HTR-8/SVneo (cell line): ENCODE measurements at regions not wholly inside any gene's neighbourhood (a gene's known extent, or its start where the extent isn't known, plus 50 kb on each side); places are given as distances from the start of the nearest gene placed in this dataset.
A peak's percentile ranks its signal among the peaks of the same experiment; 100 is the strongest.
"Not testable (repeated sequence)": the region's sequence is repeated elsewhere in the genome, so short reads cannot be mapped to it uniquely, and the experiment has no call there.

Experiments
- DNase-seq: peaks from one replicate; pipeline ENCODE4 v3.0.0; 2011; ENCODE audit warnings: low spot score, mixed read lengths; ENCODE audit not compliant: insufficient read length
- FAIRE-seq: peaks from 2 replicates; lab custom pipeline; 2011; peaks lifted over from hg19 to GRCh38; lab: Jason Lieb, UNC

DNA sequence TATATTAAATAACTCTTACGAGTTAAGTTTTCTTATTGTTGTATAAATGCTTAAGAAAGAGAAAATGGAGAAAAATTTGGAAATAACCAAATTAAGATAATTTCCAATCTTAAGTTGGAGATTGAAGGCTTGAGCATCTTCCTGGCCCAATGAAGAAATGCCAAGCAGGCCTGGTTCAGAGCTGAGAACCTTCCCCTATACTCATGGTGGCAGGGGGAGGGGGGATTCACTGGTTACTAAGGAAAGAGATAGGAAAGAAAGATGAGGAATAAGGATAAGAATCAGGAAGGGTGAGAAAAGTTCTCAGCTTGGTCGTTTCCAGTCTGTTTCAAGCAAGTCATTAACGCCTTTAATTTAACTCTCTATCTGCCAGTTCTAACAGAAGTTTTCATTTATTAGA lies 166.2 kb downstream of the AVL9 start:
- DNase-seq (no peak), FAIRE-seq (no peak)

DNA sequence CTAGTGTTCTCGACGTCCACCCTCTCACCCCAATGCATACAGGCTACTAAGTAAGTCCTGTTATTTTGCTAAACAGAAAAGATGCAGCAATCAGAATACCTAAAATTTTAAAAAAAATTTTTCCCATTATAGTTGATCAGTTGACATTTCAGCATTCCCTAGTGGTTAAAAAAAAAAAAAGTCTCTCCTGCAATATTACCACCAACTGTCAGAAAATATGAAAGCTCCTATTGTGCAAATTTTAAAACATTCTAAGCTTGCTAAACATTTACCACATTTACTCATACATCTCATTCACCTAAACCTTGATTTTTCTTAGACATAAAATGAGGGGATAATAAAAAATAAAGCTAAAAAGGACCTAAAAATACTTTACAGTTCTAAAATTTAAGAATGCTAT lies 165.6 kb downstream of the AVL9 start:
- DNase-seq (no peak), FAIRE-seq (no peak)

DNA sequence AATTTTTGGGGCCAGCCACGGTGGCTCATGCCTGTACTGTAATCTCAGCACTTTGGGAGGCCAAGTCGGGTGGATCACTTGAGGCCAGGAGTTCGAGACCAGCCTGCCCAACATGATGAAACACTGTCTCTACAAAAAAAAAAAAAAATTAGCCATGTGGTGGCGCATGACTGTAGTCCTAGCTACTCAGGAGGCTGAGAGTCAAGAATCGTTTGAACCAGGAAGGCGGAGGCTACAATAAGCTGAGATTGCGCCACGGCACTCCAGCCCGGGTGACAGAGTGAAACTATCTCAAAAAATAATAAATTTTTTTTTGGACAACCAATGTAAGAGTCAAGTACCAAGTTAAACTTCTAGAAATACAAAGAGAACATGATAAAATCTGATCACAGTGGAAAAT lies 164.6 kb downstream of the AVL9 start:
- DNase-seq (no peak), FAIRE-seq (no peak)

DNA sequence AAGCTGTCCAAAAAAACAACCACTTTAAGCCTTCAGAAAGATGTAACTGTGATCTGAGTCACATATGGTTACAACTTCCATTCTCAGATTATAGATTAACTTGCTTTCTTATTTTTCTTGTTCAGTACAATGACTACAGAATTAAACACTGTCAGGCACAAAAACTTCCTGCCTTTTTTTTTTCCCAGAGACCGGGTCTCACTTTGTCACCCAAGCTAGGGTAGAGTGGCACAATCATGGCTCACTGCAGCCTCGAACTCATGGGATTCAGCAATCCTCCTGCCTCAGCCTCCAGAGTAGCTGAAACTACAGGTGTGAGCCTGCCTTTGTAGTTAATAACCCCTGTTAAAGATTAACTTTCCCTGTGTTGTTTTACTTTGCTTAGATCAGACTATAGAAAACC lies 163.2 kb downstream of the AVL9 start:
- no peak for DNase-seq
- no peak for FAIRE-seq

DNA sequence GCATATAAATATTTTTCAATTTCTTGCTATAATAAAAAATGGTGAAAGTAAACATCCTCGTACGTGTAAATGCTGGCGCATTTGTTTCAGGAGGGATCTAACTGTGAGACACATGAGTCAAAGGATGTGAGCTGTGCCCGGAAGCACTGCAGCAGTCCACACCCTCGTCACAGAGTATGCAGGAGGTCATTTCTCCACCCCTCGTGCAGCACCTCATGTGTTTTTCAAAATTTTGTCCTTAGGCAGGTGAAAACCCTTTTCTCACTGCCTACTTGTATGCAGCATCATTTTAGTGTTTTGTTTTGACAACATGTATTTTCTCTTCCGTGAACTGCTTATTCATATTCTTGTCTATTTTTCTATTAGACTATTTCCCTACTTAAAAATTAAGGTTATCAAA lies 162.7 kb downstream of the AVL9 start:
- FAIRE-seq: no peak
- DNase-seq: peak; percentile 14

DNA sequence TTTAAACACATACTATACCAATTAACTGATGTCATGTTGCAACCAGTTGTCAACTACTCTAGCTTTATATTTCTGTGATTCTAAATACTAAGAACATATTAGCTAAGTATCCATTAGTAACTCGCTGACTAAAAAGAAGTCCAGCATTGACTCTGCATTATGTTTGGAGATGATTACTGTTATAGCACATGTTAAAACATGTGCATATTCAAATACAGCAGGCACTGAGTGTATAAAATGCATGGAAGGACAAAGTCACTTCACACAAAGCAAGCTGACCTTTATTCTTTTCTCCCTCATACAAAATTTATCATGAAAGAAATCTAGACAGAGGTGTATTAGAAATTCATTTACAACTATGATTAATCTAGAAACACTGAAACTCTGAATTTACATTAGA lies 159.3 kb downstream of the AVL9 start:
- not testable (repeated sequence) for FAIRE-seq, DNase-seq

DNA sequence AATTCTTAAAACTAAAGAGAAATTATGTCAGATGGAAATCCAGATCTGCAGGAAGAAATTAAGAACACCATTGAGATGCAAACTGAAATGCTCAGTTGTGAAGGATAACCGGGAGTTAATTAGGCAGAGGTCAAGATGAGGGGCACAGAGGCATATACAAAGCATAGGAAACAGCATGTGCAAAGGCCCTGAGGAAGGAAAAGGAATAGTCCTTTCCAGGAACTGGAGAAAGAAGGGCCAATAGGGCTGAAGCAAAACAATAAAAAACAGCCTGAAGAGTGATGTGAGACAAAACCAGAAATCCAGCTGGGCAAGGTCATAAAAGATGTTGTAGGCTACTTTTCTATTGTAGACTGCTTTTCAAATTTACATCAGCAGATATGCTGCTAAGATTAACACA lies 155.1 kb downstream of the AVL9 start:
- not testable (repeated sequence) for FAIRE-seq, DNase-seq

DNA sequence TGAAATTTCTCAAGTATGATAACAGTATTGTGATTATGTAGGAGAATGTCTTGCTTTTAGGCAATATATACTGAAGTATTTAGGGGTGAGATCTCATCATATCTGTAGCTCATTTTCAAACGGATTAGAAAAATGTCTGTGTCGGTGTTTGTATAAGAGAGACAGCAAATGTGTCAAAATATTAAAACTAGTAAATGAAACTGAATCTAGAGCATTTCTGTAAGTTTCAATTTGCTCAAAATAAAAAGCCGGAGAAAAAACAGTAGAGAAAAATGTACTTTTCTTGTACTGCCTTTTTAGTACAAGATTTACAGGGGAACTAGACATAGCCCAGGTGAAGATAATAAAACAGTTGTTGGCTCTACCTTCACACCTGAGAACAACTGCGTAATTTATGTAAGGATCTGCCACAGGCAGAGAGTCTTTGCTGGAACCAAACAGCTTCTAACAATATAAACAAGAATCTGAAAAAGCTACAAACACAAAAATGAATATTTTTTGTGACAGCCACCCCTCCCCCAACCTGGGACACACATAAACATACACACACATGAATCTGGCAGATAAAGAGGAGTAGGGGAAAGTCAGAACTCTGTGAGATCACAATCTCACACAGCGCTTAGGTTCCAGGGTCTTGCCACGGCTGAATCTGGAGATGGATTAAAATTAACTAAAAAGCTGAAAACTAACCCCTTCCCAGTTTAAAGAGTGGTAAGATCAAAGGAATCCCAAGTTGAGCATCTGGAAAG lies 153.3 kb downstream of the AVL9 start:
- no peak for FAIRE-seq
- DNase-seq: no peak

DNA sequence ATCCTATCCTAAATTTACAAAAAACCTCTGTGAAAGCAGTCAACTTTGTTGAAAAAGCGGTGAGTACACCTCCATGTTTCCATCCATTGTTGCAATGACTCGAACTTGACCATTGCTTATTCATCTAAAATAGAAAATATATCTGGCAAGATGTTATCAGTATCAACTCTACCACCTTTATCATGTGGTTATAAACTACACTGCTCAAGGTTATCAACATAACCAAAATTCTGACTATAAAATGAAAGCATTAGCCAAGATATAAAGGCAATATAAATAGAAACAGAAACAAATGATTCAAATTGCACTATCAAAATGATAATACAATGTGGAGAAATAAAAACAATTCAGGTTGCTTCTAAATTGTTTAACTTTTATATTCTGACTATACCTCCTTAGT lies 150.0 kb downstream of the AVL9 start:
- DNase-seq, FAIRE-seq: not testable (repeated sequence)

DNA sequence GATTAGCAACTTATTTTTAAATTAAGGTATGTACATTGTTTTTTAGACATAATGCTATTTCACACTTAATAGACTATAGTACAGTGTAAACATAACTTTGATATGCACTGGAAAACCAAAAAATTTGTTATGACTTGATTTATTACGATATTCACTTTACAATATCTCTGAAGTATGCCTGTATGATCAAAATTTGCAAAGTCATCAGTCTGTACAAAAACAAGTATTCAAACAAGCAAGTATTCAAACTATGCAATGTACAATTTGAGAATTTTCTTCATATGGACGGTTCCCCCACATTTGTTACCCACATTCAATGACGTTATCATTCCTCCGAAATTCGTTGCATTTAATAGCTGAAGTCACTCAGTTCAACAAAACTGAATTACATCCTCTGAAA lies 147.9 kb downstream of the AVL9 start:
- no peak for DNase-seq
- no peak for FAIRE-seq

DNA sequence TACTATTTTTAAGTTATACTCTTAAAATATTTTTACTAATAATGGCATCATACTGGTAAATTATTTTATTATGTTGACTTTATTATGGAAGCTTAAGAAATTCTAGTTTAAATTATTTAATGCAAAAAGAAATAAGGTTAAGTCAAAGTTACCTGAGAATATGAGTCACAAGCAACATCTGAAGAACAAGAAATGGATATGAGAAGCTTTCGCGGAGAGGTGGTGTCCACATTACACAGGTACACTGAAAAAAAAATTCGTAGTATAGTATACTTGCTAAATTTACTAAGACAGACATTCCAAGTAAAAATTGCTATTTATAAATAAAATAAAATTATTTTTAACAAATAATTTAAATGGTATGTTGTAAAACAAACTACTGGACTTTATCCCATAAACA lies 143.8 kb downstream of the AVL9 start:
- FAIRE-seq (no peak), DNase-seq (no peak)

DNA sequence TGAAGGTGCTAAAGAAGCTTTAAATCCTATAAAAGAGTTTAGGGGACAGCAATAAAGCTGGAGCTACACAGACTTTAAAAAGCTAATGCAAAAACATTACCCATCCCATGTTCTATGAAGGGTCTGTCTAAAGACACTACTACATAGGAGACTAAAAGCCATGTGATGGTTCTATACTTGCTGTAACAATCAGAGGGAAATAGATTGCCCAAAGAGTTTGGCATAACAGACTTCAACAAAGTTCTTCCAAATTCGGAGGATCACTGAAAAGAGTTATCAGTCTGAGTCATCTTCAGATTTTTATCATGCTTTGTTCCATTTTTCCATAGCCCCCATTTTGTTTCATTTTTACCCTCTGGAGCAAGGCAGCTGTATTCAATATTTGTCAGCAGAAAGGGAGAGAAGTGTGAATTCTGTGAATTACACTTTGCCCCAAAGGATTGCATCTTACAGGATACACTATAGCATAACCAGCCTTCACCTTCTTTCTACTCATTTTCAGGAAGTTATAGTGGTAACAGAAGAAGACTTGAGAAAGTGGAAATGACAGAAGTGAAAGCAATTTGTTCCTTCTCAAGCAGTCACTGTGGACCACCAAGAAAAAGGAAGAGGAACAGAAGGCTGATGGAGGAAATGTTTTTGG lies 143.3 kb downstream of the AVL9 start:
- not testable (repeated sequence) for DNase-seq, FAIRE-seq
